Keratinocyte (primary cell): ENCODE measurements at regions not wholly inside any gene's neighbourhood (a gene's known extent, or its start where the extent isn't known, plus 50 kb on each side); places are given as distances from the start of the nearest gene placed in this dataset.

Experiments used
- EZH2 ChIP-seq: IDR thresholded peaks from one replicate; pipeline ENCODE4 v1.6.1; 2012; ENCODE audit warnings: inconsistent platforms, mild to moderate bottlenecking, low read length, moderate library complexity
- TF ChIP-seq, protein P1 (sequence below), 3 experiments: IDR thresholded peaks in 1 of 3; conservative IDR thresholded peaks in 1 of 3; optimal IDR thresholded peaks in 1 of 3; 2 replicates in 2 of 3; 3 replicates in 1 of 3; pipeline versions ENCODE3 to v1.5.1; 2011; ENCODE audit warnings: low read length in 3 of 3, mild to moderate bottlenecking in 3 of 3, moderate library complexity in 2 of 3, control low read depth in 1 of 3, inconsistent platforms in 1 of 3; ENCODE audit not compliant: insufficient read depth in 2 of 3; ENCODE audit errors: extremely low read depth in 1 of 3

DNA sequence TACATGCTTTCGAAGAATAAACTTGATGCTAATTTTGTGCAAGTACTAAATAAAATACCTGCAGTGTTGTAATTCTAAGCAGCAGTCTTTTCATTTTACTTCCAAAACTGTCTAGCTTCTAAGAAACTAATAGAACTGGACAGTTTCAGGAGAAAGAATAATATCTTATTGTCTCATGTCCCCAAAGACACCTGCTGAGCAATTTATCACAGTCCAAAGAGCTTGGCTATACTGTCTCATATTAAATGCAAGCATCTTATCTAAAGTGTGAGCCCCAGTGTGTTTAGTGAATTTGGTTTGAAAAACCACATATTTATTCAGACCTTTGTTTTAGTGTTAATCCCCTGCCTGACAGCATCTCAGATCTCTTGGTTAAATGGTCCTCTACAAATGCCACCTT is 374.3 kb downstream of the TMX3 start:
- no peak for TF ChIP-seq EZH2
- TF ChIP-seq, protein P1, sequence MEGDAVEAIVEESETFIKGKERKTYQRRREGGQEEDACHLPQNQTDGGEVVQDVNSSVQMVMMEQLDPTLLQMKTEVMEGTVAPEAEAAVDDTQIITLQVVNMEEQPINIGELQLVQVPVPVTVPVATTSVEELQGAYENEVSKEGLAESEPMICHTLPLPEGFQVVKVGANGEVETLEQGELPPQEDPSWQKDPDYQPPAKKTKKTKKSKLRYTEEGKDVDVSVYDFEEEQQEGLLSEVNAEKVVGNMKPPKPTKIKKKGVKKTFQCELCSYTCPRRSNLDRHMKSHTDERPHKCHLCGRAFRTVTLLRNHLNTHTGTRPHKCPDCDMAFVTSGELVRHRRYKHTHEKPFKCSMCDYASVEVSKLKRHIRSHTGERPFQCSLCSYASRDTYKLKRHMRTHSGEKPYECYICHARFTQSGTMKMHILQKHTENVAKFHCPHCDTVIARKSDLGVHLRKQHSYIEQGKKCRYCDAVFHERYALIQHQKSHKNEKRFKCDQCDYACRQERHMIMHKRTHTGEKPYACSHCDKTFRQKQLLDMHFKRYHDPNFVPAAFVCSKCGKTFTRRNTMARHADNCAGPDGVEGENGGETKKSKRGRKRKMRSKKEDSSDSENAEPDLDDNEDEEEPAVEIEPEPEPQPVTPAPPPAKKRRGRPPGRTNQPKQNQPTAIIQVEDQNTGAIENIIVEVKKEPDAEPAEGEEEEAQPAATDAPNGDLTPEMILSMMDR (optimal IDR thresholded peaks at IDR 0.05 in 1 of 3, IDR thresholded peaks at IDR 0.05 in 1 of 3, conservative IDR thresholded peaks at IDR 0.05 in 1 of 3; ENCODE audit: extremely low read depth in 1 of 3, insufficient read depth in 2 of 3, low read length in 3 of 3): no peak
